A204.1 (cell line): ENCODE measurements at regions not wholly inside any gene's neighbourhood (a gene's known extent, or its start where the extent isn't known, plus 50 kb on each side); places are given as distances from the start of the nearest gene placed in this dataset.

ENCODE experiments used
- FAIRE-seq: peaks from 2 replicates; lab custom pipeline; 2012; peaks lifted over from hg19 to GRCh38; lab: Jason Lieb, UNC

GRCh38 chr18:46322941-46323340 is 218.8 kb downstream of the HAUS1 start:
- no peak for FAIRE-seq

GRCh38 chr18:46324087-46324955 is 220.1 kb downstream of the HAUS1 start:
- no peak for FAIRE-seq

GRCh38 chr18:46325895-46326294 is 221.7 kb downstream of the HAUS1 start:
- no peak for FAIRE-seq

- no peak for FAIRE-seq
Measured at GRCh38 chr18:46329736-46330246, 225.6 kb downstream of the HAUS1 start.

- FAIRE-seq, result no peak
Measured at GRCh38 chr18:46331316-46331715, 227.1 kb downstream of the HAUS1 start.

- FAIRE-seq, result no peak
Measured at GRCh38 chr18:46332286-46332801, 228.2 kb downstream of the HAUS1 start.

GRCh38 chr18:46332921-46333341 is 228.7 kb downstream of the HAUS1 start:
- FAIRE-seq, result no peak

GRCh38 chr18:46333431-46334135 is 229.4 kb downstream of the HAUS1 start:
- FAIRE-seq, result no peak

- no peak for FAIRE-seq
Measured at GRCh38 chr18:46334868-46335281, 230.7 kb downstream of the HAUS1 start.

- no peak for FAIRE-seq
Measured at GRCh38 chr18:46335534-46336101, 231.4 kb downstream of the HAUS1 start.

- no peak for FAIRE-seq
Measured at GRCh38 chr18:46336278-46337111, 232.3 kb downstream of the HAUS1 start.

GRCh38 chr18:46337271-46337670 is 233.1 kb downstream of the HAUS1 start:
- FAIRE-seq, result no peak

GRCh38 chr18:46338205-46338604 is 234.0 kb downstream of the HAUS1 start:
- no peak for FAIRE-seq

GRCh38 chr18:46338766-46339165 is 234.6 kb downstream of the HAUS1 start:
- no peak for FAIRE-seq

- FAIRE-seq, result no peak
Measured at GRCh38 chr18:46340716-46341115, 236.5 kb downstream of the HAUS1 start.

- no peak for FAIRE-seq
Measured at GRCh38 chr18:46341986-46342525, 237.9 kb downstream of the HAUS1 start.

- no peak for FAIRE-seq
Measured at GRCh38 chr18:46343456-46343855, 239.3 kb downstream of the HAUS1 start.

- no peak for FAIRE-seq
Measured at GRCh38 chr18:46343931-46344372, 239.8 kb downstream of the HAUS1 start.

- FAIRE-seq, result no peak
Measured at GRCh38 chr18:46344416-46345180, 240.4 kb downstream of the HAUS1 start.

- FAIRE-seq, result no peak
Measured at GRCh38 chr18:46345181-46345465, 240.9 kb downstream of the HAUS1 start.

- no peak for FAIRE-seq
Measured at GRCh38 chr18:46346213-46346612, 242.0 kb downstream of the HAUS1 start.
